ENCODE measurements at regions not wholly inside any gene's neighbourhood (a gene's known extent, or its start where the extent isn't known, plus 50 kb on each side); places are given as distances from the start of the nearest gene placed in this dataset.

DNA sequence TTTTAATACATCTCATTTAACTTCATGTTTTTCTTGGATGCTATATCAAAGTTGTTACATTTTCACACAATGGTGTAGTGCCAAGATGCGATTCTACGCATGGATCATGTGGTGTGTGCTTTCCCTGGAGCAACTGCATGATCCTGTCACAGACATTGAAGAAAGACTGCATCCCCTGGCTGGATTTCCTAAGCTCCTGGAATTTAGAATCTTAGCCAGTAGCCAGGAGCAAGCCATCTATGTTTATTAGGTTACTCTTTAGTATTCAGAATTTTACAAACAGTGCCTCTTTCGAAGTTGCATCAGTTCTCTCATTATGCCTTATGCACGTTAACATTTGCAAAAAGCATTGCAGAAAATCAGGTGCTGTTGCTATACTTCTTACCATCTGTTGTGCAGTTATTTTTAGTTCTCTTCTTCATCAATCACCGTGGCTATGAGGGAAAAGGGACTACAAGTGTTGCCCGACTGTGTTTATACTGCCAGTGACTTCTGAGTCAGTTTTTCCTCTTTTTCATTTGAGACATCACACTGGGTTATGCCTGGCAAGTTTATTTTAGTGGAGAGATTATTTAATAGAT, 584.2 kb downstream of the BCKDHB start:
- TF ChIP-seq, protein P1, sequence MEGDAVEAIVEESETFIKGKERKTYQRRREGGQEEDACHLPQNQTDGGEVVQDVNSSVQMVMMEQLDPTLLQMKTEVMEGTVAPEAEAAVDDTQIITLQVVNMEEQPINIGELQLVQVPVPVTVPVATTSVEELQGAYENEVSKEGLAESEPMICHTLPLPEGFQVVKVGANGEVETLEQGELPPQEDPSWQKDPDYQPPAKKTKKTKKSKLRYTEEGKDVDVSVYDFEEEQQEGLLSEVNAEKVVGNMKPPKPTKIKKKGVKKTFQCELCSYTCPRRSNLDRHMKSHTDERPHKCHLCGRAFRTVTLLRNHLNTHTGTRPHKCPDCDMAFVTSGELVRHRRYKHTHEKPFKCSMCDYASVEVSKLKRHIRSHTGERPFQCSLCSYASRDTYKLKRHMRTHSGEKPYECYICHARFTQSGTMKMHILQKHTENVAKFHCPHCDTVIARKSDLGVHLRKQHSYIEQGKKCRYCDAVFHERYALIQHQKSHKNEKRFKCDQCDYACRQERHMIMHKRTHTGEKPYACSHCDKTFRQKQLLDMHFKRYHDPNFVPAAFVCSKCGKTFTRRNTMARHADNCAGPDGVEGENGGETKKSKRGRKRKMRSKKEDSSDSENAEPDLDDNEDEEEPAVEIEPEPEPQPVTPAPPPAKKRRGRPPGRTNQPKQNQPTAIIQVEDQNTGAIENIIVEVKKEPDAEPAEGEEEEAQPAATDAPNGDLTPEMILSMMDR (IDR thresholded peaks at IDR 0.05; ENCODE audit: insufficient read depth, low read length), result no peak
- TF ChIP-seq, protein P2, sequence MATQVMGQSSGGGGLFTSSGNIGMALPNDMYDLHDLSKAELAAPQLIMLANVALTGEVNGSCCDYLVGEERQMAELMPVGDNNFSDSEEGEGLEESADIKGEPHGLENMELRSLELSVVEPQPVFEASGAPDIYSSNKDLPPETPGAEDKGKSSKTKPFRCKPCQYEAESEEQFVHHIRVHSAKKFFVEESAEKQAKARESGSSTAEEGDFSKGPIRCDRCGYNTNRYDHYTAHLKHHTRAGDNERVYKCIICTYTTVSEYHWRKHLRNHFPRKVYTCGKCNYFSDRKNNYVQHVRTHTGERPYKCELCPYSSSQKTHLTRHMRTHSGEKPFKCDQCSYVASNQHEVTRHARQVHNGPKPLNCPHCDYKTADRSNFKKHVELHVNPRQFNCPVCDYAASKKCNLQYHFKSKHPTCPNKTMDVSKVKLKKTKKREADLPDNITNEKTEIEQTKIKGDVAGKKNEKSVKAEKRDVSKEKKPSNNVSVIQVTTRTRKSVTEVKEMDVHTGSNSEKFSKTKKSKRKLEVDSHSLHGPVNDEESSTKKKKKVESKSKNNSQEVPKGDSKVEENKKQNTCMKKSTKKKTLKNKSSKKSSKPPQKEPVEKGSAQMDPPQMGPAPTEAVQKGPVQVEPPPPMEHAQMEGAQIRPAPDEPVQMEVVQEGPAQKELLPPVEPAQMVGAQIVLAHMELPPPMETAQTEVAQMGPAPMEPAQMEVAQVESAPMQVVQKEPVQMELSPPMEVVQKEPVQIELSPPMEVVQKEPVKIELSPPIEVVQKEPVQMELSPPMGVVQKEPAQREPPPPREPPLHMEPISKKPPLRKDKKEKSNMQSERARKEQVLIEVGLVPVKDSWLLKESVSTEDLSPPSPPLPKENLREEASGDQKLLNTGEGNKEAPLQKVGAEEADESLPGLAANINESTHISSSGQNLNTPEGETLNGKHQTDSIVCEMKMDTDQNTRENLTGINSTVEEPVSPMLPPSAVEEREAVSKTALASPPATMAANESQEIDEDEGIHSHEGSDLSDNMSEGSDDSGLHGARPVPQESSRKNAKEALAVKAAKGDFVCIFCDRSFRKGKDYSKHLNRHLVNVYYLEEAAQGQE (IDR thresholded peaks at IDR 0.05; ENCODE audit: insufficient replicate concordance, low read depth), result no peak
- no peak for TF ChIP-seq POLR2AphosphoS5 (IDR thresholded peaks at IDR 0.05; ENCODE audit: low read depth)
- TF ChIP-seq GABPA (IDR thresholded peaks at IDR 0.05; ENCODE audit: low read depth), result no peak
- no peak for TF ChIP-seq SPI1 (IDR thresholded peaks at IDR 0.05; ENCODE audit: borderline replicate concordance, low read depth)
- no peak for DNase-seq (ENCODE audit: low read depth in 1 of 2, low spot score in 1 of 2)
- no peak overlapping the region for H3K27ac ChIP-seq (replicated peaks)

DNA sequence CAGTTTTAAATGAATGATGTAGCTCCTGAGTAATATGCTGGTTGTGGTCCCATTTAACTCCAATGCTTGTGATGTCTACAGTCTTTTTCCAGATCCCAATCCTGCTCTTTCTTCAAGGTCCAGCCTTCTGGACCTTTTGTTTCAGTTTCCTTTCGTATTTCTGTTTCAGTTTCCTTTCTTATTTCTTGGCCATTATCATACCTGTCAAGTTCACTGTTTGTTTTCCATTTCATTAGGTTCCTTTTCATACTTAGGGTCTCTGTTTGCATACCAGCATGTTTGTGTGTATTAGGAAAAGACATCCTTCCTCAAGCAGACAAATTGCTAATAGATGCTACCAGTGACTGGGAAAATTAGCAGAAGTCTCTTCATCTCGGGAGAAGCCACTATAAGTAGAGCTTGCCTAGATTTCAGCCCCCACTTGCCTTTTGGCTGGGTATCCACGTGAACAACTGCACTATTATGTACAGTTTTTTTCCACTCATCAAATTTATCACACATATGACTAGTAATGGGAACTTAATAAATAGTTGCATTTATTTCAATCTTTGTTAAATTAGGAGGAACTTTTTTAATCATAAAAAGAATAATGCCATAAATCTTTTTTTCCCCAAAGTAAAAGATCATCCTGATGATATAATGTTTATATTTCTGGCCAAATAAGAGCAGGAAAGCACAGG, 583.4 kb downstream of the BCKDHB start:
- no peak for DNase-seq (ENCODE audit: low read depth in 1 of 2, low spot score in 1 of 2)
- H3K27ac ChIP-seq (replicated peaks), result no peak overlapping the region
- H3K27me3 ChIP-seq (ENCODE audit: insufficient read depth, poor library complexity, severe bottlenecking), result no peaks in the 10 kb centered on the region
- H3K4me3 ChIP-seq (replicated peaks; ENCODE audit: insufficient read depth, low read length), result no peak overlapping the region
- TF ChIP-seq POLR2AphosphoS5 (IDR thresholded peaks at IDR 0.05; ENCODE audit: low read depth) (no peak), SPI1 (IDR thresholded peaks at IDR 0.05; ENCODE audit: borderline replicate concordance, low read depth) (no peak), GABPA (IDR thresholded peaks at IDR 0.05; ENCODE audit: low read depth) (no peak)
- TF ChIP-seq, protein P1 (IDR thresholded peaks at IDR 0.05; ENCODE audit: insufficient read depth, low read length), result no peak
- TF ChIP-seq, protein P2 (IDR thresholded peaks at IDR 0.05; ENCODE audit: insufficient replicate concordance, low read depth), result no peak

More for the DNA sequence above, 584.2 kb downstream of the BCKDHB start:
- Histone ChIP-seq H3K4me3 (replicated peaks; ENCODE audit: insufficient read depth, low read length) (no peak overlapping the region), H3K27me3 (ENCODE audit: insufficient read depth, poor library complexity, severe bottlenecking) (no peaks in the 10 kb centered on the region)

DNA sequence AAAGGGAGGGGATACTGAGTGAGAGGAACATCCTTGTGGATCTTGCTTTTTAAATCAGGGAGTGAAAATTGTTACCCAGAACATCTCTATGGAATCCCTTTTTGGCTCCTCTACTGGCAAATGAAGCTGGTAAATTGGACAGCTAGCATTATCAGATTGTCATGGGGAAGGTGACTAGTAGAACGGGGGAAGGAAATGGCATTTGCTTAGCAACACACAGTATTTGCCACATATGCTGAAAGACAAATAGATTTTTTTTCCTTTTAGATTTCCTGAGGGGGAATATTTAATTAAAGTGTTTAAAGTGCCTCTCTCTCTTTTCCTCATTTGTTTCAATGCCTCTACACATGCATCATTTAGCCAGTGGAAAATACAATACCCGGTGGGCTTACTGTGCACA, 573.5 kb downstream of the BCKDHB start:
- no peak for TF ChIP-seq GABPA (IDR thresholded peaks at IDR 0.05; ENCODE audit: low read depth)
- no peak for TF ChIP-seq POLR2AphosphoS5 (IDR thresholded peaks at IDR 0.05; ENCODE audit: low read depth)
- TF ChIP-seq, protein P1 (IDR thresholded peaks at IDR 0.05; ENCODE audit: insufficient read depth, low read length), result no peak
- no peak for TF ChIP-seq SPI1 (IDR thresholded peaks at IDR 0.05; ENCODE audit: borderline replicate concordance, low read depth)
- TF ChIP-seq, protein P2 (IDR thresholded peaks at IDR 0.05; ENCODE audit: insufficient replicate concordance, low read depth), result no peak

More for the DNA sequence above, 573.5 kb downstream of the BCKDHB start:
- DNase-seq (ENCODE audit: low read depth in 1 of 2, low spot score in 1 of 2), result no peak
- H3K27me3 ChIP-seq (ENCODE audit: insufficient read depth, poor library complexity, severe bottlenecking), result no peaks in the 10 kb centered on the region
- H3K27ac ChIP-seq (replicated peaks), result no peak overlapping the region
- H3K4me3 ChIP-seq (replicated peaks; ENCODE audit: insufficient read depth, low read length), result no peak overlapping the region

Measured in HL-60 (cell line).